ENCODE measurements at regions not wholly inside any gene's neighbourhood (a gene's known extent, or its start where the extent isn't known, plus 50 kb on each side); places are given as distances from the start of the nearest gene placed in this dataset.

DNA sequence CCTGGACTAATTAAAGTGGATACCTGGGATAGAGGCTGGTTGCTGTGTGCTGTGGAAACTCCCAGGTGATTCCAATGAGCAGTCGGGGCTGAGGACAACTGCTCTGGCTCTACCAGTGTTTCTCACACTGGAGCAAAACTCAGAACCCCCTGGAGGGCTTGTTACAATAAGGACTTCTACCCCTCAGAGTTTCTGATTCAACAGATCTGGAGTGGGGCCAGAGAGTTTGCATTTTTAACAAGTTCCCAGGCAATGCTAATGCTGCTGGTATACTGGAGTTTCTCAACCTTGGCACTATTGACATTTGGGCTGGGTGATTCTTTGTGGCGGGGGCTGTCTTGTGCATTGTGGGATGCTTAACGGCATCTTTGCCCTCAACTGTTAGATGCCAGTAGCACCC is 353.7 kb downstream of the MIAT start:
- TF ChIP-seq GATA2 (IDR thresholded peaks at IDR 0.05; ENCODE audit: low read depth, low read length) (no peak), GATA3 (IDR thresholded peaks at IDR 0.05; ENCODE audit: low read depth, low read length) (no peak)
